GM12878 (cell line): ENCODE measurements at regions not wholly inside any gene's neighbourhood (a gene's known extent, or its start where the extent isn't known, plus 50 kb on each side); places are given as distances from the start of the nearest gene placed in this dataset.

Source experiments
- BHLHE40 ChIP-seq, 2 experiments: fragments of 450-650 bp in 1 of 2; IDR thresholded peaks; 2 replicates each; pipeline ENCODE4 v1.6.1; 2011 to 2017; ENCODE audit warnings: low read depth in 2 of 2, borderline replicate concordance in 1 of 2, improper control_type of control experiment in 1 of 2, low read length in 1 of 2, mild to moderate bottlenecking in 1 of 2
- EGR1 ChIP-seq, 2 experiments: IDR thresholded peaks; 1 replicate in 1 of 2; 2 replicates in 1 of 2; pipeline ENCODE4 v1.6.1; 2011 to 2012; ENCODE audit warnings: low read depth in 2 of 2, low read length in 2 of 2, borderline replicate concordance in 1 of 2, mild to moderate bottlenecking in 1 of 2, moderate library complexity in 1 of 2
- EZH2 ChIP-seq: IDR thresholded peaks from 2 replicates; pipeline ENCODE4 v1.6.1; 2012; ENCODE audit warnings: low read depth, mild to moderate bottlenecking, control low read depth, inconsistent platforms, low read length, borderline replicate concordance; ENCODE audit not compliant: control insufficient read depth
- FOXK2 ChIP-seq: fragments of 450-650 bp; IDR thresholded peaks from 2 replicates; pipeline ENCODE4 v1.6.1; 2017; ENCODE audit warnings: mild to moderate bottlenecking, moderate library complexity
- FOXM1 ChIP-seq: IDR thresholded peaks from 2 replicates; pipeline ENCODE4 v1.6.1; 2012; ENCODE audit warnings: low read depth, mild to moderate bottlenecking, inconsistent platforms, low read length, moderate library complexity
- IKZF1 ChIP-seq: fragments of 450-650 bp; conservative IDR thresholded peaks from 2 replicates; pipeline ENCODE4 v1.6.1; 2017; ENCODE audit warnings: antibody characterized with exemption, mild to moderate bottlenecking
- IRF5 ChIP-seq: fragments of 450-650 bp; IDR thresholded peaks from 2 replicates; pipeline ENCODE4 v1.6.1; 2017; ENCODE audit warnings: borderline replicate concordance
- NBN ChIP-seq: fragments of 450-650 bp; IDR thresholded peaks from 2 replicates; pipeline ENCODE4 v1.6.1; 2016
- PAX5 ChIP-seq: IDR thresholded peaks from 2 replicates; pipeline ENCODE4 v1.6.1; 2011; ENCODE audit warnings: low read depth, low read length, borderline replicate concordance
- PAX8 ChIP-seq: fragments of 450-650 bp; IDR thresholded peaks from 2 replicates; pipeline ENCODE4 v1.6.1; 2017; ENCODE audit warnings: mild to moderate bottlenecking, moderate library complexity
- RAD51 ChIP-seq: fragments of 450-650 bp; IDR thresholded peaks from 2 replicates; pipeline ENCODE4 v1.6.1; 2016; ENCODE audit warnings: moderate library complexity, mild to moderate bottlenecking, inconsistent platforms
- SIN3A ChIP-seq: IDR thresholded peaks from 2 replicates; pipeline ENCODE4 v1.6.1; 2012; ENCODE audit warnings: low read depth, low read length, improper control_type of control experiment
- SIX5 ChIP-seq: IDR thresholded peaks from 2 replicates; pipeline ENCODE4 v1.6.1; 2011; ENCODE audit warnings: mild to moderate bottlenecking, low read depth, low read length, moderate library complexity; ENCODE audit not compliant: severe bottlenecking
- SMC3 ChIP-seq: IDR thresholded peaks from 2 replicates; pipeline ENCODE4 v1.6.1; 2011; ENCODE audit warnings: low read length, improper control_type of control experiment, borderline replicate concordance
- SPI1 ChIP-seq: IDR thresholded peaks from 2 replicates; pipeline ENCODE4 v1.6.1; 2011; ENCODE audit warnings: low read depth, mild to moderate bottlenecking, low read length, moderate library complexity, borderline replicate concordance; ENCODE audit not compliant: insufficient read depth
- SRF ChIP-seq, 2 experiments: IDR thresholded peaks; 2 replicates each; pipeline ENCODE4 v1.6.1; 2011; ENCODE audit warnings: low read depth in 2 of 2, low read length in 2 of 2, mild to moderate bottlenecking in 1 of 2, moderate library complexity in 1 of 2
- ZNF207 ChIP-seq: fragments of 450-650 bp; IDR thresholded peaks from 2 replicates; pipeline ENCODE4 v1.6.1; 2014; ENCODE audit warnings: antibody characterized with exemption, mild to moderate bottlenecking, borderline replicate concordance
- TF ChIP-seq, protein P1 (sequence below): fragments of 450-650 bp; IDR thresholded peaks from 2 replicates; pipeline ENCODE4 v1.6.1; 2018; ENCODE audit warnings: mild to moderate bottlenecking, low read depth, moderate library complexity; ENCODE audit not compliant: partially characterized antibody
- TF ChIP-seq, protein P2 (sequence below): fragments of 150-350 bp; IDR thresholded peaks from 2 replicates; pipeline ENCODE4 v1.6.1; 2016; ENCODE audit warnings: low read depth, low read length
- TF ChIP-seq, protein P3 (sequence below): fragments of 450-650 bp; IDR thresholded peaks from 2 replicates; pipeline ENCODE4 v1.6.1; 2017; ENCODE audit warnings: mild to moderate bottlenecking
- TF ChIP-seq, protein P4 (sequence below): IDR thresholded peaks from 2 replicates; pipeline ENCODE4 v1.6.1; 2011; ENCODE audit warnings: low read depth, low read length, improper control_type of control experiment, borderline replicate concordance

GRCh38 chr2:107132070-107132469, 246.1 kb upstream of the ST6GAL2 start (continued):
- TF ChIP-seq FOXK2 (no peak), FOXM1 (no peak), SIN3A (no peak), SMC3 (no peak), PAX5 (0 out of 2 replicates have a peak, but pooled peaks have one; percentile 19), SRF (IDR thresholded peaks at IDR 0.05; ENCODE audit: low read depth in 2 of 2, low read length in 2 of 2) (no peak), ZNF207 (no peak), SPI1 (peak; percentile 91), RAD51 (no peak), PAX8 (no peak), SIX5 (no peak), NBN (no peak), IRF5 (no peak), EZH2 (no peak), EGR1 (IDR thresholded peaks at IDR 0.05; ENCODE audit: borderline replicate concordance in 1 of 2, low read depth in 2 of 2, low read length in 2 of 2) (0 out of 3 replicates have a peak, but pooled peaks of 1 of the 2 experiments have one; percentile 10), BHLHE40 (IDR thresholded peaks at IDR 0.05; ENCODE audit: borderline replicate concordance in 1 of 2, low read depth in 2 of 2, low read length in 1 of 2) (0 out of 4 replicates have a peak, but pooled peaks of 1 of the 2 experiments have one; percentile 17), IKZF1 (peak; percentile 50; the same call in 1 of the 2 replicates)
- TF ChIP-seq, protein P1, sequence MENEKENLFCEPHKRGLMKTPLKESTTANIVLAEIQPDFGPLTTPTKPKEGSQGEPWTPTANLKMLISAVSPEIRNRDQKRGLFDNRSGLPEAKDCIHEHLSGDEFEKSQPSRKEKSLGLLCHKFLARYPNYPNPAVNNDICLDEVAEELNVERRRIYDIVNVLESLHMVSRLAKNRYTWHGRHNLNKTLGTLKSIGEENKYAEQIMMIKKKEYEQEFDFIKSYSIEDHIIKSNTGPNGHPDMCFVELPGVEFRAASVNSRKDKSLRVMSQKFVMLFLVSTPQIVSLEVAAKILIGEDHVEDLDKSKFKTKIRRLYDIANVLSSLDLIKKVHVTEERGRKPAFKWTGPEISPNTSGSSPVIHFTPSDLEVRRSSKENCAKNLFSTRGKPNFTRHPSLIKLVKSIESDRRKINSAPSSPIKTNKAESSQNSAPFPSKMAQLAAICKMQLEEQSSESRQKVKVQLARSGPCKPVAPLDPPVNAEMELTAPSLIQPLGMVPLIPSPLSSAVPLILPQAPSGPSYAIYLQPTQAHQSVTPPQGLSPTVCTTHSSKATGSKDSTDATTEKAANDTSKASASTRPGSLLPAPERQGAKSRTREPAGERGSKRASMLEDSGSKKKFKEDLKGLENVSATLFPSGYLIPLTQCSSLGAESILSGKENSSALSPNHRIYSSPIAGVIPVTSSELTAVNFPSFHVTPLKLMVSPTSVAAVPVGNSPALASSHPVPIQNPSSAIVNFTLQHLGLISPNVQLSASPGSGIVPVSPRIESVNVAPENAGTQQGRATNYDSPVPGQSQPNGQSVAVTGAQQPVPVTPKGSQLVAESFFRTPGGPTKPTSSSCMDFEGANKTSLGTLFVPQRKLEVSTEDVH = no peak
- TF ChIP-seq, protein P2, sequence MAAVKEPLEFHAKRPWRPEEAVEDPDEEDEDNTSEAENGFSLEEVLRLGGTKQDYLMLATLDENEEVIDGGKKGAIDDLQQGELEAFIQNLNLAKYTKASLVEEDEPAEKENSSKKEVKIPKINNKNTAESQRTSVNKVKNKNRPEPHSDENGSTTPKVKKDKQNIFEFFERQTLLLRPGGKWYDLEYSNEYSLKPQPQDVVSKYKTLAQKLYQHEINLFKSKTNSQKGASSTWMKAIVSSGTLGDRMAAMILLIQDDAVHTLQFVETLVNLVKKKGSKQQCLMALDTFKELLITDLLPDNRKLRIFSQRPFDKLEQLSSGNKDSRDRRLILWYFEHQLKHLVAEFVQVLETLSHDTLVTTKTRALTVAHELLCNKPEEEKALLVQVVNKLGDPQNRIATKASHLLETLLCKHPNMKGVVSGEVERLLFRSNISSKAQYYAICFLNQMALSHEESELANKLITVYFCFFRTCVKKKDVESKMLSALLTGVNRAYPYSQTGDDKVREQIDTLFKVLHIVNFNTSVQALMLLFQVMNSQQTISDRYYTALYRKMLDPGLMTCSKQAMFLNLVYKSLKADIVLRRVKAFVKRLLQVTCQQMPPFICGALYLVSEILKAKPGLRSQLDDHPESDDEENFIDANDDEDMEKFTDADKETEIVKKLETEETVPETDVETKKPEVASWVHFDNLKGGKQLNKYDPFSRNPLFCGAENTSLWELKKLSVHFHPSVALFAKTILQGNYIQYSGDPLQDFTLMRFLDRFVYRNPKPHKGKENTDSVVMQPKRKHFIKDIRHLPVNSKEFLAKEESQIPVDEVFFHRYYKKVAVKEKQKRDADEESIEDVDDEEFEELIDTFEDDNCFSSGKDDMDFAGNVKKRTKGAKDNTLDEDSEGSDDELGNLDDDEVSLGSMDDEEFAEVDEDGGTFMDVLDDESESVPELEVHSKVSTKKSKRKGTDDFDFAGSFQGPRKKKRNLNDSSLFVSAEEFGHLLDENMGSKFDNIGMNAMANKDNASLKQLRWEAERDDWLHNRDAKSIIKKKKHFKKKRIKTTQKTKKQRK = no peak
- TF ChIP-seq, protein P3, sequence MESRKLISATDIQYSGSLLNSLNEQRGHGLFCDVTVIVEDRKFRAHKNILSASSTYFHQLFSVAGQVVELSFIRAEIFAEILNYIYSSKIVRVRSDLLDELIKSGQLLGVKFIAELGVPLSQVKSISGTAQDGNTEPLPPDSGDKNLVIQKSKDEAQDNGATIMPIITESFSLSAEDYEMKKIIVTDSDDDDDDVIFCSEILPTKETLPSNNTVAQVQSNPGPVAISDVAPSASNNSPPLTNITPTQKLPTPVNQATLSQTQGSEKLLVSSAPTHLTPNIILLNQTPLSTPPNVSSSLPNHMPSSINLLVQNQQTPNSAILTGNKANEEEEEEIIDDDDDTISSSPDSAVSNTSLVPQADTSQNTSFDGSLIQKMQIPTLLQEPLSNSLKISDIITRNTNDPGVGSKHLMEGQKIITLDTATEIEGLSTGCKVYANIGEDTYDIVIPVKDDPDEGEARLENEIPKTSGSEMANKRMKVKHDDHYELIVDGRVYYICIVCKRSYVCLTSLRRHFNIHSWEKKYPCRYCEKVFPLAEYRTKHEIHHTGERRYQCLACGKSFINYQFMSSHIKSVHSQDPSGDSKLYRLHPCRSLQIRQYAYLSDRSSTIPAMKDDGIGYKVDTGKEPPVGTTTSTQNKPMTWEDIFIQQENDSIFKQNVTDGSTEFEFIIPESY = no peak
- TF ChIP-seq, protein P4, sequence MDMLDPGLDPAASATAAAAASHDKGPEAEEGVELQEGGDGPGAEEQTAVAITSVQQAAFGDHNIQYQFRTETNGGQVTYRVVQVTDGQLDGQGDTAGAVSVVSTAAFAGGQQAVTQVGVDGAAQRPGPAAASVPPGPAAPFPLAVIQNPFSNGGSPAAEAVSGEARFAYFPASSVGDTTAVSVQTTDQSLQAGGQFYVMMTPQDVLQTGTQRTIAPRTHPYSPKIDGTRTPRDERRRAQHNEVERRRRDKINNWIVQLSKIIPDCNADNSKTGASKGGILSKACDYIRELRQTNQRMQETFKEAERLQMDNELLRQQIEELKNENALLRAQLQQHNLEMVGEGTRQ = no peak
